Activated naive CD4-positive, alpha-beta T cell treated with anti-CD3 and anti-CD28 coated beads, Interleukin-2, amount 50 U/mL, for 24 hours (primary cell): ENCODE measurements at regions not wholly inside any gene's neighbourhood (a gene's known extent, or its start where the extent isn't known, plus 50 kb on each side); places are given as distances from the start of the nearest gene placed in this dataset.

Source experiments
- H3K27ac Mint-ChIP-seq: one replicate; pipeline ENCODE4 v1.8.0; 2021; ENCODE audit warnings: mild to moderate bottlenecking, mixed read lengths
- H3K27me3 Mint-ChIP-seq: one replicate; pipeline ENCODE4 v1.8.0; 2021; ENCODE audit warnings: mixed read lengths
- H3K36me3 Mint-ChIP-seq: one replicate; pipeline ENCODE4 v1.8.0; 2021; ENCODE audit warnings: mixed read lengths
- H3K4me1 Mint-ChIP-seq: one replicate; pipeline ENCODE4 v1.8.0; 2021; ENCODE audit warnings: mixed read lengths
- H3K4me3 Mint-ChIP-seq: one replicate; pipeline ENCODE4 v1.8.0; 2021; ENCODE audit warnings: mild to moderate bottlenecking, mixed read lengths
- H3K9me3 Mint-ChIP-seq: one replicate; pipeline ENCODE4 v1.8.0; 2021; ENCODE audit warnings: mixed read lengths

DNA sequence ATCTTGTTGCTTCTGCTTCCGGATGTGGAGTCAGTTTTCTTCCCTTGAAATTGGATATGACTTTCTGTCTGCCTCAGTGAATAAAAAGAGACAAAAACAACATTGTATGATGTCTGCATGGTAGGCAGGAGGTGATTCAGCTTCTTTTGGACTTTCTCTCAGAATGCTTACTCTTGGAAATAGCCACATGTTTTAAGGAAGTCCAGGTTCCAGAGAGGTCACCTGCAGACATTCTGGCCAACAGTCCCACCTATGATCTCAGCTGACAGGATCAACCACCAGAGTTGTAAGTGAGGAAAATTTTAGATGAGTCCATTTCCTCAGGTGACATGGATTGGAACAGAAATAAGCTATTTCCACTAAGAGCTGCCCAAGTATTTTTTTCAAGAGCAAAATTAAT is 508.7 kb upstream of the FAM98A start:
- Mint-ChIP-seq H3K27ac (no peak overlapping the region), H3K36me3 (no peaks in the 10 kb centered on the region), H3K9me3 (no peaks in the 10 kb centered on the region), H3K4me1 (no peaks in the 10 kb centered on the region), H3K27me3 (peaks cover 1% of the 10 kb centered on the region), H3K4me3 (no peak overlapping the region)

DNA sequence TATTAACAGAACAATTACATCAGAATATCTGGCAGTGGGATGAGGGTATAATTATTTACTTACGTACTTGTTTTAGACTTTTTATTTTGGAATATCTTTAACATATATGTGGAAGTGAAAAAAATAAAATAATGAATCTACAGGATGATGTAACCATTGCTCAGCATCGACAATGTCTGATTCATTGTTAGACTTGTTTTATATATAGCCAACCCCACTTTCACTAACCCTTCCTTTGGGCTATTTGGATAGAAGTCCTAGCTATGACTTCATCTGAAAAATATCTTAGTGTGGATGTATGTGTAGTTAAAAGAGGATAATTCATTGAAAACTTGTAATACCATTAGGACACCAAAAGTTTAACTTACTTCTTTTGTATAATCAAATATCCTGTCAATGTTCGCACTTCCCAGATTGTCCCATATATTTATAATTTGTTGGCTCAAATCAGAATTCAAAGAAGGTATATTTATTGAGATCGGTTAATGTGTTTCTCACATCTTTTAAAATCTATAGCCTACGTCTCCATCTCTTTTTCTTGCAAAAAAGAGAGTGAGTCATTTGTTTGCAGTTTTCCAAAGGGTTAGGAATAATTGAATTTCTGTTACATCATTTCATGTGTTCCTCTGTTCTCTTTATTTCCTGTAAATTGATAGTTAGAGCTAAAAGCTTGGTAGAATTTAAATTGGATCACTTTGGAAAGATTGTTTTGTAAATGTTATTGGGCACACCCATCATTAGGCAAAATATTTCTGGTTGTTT is 506.1 kb upstream of the FAM98A start:
- no peak overlapping the region for H3K27ac Mint-ChIP-seq
- peaks cover 1% of the 10 kb centered on the region for H3K27me3 Mint-ChIP-seq

DNA sequence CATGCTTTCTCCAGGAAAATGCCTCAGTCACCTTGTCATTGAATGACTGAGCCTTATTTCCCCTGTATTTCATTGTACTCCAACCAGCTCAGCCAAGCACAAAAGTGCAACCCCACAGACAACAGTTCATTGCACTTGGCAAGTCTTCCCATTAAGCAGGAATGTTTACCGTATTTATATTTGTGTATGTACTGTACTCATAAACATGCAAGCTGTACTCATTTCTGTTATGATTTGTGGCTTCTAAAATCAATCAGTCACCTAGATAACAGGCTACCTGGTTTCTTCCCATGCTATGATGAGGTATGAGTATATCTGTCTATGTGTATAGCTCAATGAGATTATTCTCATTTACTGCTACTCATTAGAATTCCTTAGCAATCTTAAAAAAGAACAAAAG is 505.5 kb upstream of the FAM98A start:
- H3K4me3 Mint-ChIP-seq: no peak overlapping the region
- H3K9me3 Mint-ChIP-seq: no peaks in the 10 kb centered on the region
- no peaks in the 10 kb centered on the region for H3K4me1 Mint-ChIP-seq
- H3K27me3 Mint-ChIP-seq: peaks cover 1% of the 10 kb centered on the region
- H3K36me3 Mint-ChIP-seq: no peaks in the 10 kb centered on the region
- no peak overlapping the region for H3K27ac Mint-ChIP-seq

More for the DNA sequence above, 506.1 kb upstream of the FAM98A start:
- no peaks in the 10 kb centered on the region for H3K36me3 Mint-ChIP-seq
- no peaks in the 10 kb centered on the region for H3K4me1 Mint-ChIP-seq
- no peak overlapping the region for H3K4me3 Mint-ChIP-seq
- H3K9me3 Mint-ChIP-seq: no peaks in the 10 kb centered on the region

DNA sequence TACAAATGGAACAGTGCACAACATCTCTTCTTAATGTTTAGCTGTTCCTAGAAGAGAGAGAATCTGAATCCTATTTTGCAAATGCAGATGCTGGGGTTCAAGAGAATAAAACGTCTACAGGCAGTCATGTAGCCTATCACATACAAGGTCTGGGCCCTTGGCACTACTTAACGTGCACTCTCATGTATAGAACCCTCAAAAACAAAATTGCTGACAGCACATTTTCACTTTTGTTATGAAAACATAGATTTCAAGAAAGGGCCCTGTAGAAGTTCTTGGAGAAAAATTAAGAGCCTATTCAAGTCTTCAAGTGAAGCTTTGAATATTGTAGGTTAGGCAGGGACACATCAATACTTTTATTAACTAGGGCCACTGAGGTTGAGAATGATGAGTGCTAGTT is 504.3 kb upstream of the FAM98A start:
- H3K4me3 Mint-ChIP-seq: no peak overlapping the region
- no peaks in the 10 kb centered on the region for H3K4me1 Mint-ChIP-seq
- H3K9me3 Mint-ChIP-seq: no peaks in the 10 kb centered on the region
- H3K27ac Mint-ChIP-seq: no peak overlapping the region
- peaks cover 1% of the 10 kb centered on the region for H3K27me3 Mint-ChIP-seq
- H3K36me3 Mint-ChIP-seq: no peaks in the 10 kb centered on the region

DNA sequence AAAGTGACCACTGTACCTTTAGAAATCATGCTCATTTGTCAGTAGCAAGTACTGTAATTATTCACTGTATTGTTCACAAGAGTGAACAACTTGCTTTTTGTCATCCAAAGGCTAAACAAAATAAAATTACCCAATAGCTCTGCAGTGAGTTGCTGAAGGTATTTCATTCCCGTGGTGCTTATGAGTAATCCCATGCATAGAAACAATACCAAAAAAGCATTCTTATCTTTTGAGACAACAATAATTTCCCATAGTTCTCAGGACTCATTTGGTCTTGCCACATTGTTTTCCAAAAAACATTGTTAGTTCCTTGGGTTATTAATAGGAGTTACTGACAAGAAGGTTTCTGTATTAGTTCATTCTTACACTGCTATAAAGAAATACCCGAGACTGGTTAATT is 503.2 kb upstream of the FAM98A start:
- H3K36me3 Mint-ChIP-seq: no peaks in the 10 kb centered on the region
- H3K9me3 Mint-ChIP-seq: no peaks in the 10 kb centered on the region
- H3K27me3 Mint-ChIP-seq: peaks cover 1% of the 10 kb centered on the region
- no peaks in the 10 kb centered on the region for H3K4me1 Mint-ChIP-seq
- H3K4me3 Mint-ChIP-seq: no peak overlapping the region
- no peak overlapping the region for H3K27ac Mint-ChIP-seq

DNA sequence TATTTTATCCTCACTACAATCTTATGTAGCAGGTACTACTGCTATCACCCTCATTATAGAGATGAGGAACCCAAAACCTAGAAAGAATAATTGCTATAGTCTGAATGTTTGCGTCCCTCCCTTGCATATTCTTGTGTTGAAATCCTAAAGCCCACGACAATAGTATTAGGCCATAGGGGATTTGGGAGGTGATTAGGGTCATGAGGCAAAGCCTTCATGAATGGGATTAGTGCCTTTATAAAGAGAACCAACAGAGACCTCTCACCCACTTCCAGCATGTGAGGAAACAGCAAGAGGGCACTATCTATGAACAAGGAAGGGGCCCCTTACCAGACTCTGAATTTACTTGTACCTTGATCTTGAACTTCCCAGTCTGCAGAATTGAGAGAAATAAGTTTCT is 500.3 kb upstream of the FAM98A start:
- H3K4me3 Mint-ChIP-seq: no peak overlapping the region
- H3K9me3 Mint-ChIP-seq: no peaks in the 10 kb centered on the region
- no peaks in the 10 kb centered on the region for H3K36me3 Mint-ChIP-seq
- peaks cover 4% of the 10 kb centered on the region for H3K27me3 Mint-ChIP-seq
- no peak overlapping the region for H3K27ac Mint-ChIP-seq
- no peaks in the 10 kb centered on the region for H3K4me1 Mint-ChIP-seq

DNA sequence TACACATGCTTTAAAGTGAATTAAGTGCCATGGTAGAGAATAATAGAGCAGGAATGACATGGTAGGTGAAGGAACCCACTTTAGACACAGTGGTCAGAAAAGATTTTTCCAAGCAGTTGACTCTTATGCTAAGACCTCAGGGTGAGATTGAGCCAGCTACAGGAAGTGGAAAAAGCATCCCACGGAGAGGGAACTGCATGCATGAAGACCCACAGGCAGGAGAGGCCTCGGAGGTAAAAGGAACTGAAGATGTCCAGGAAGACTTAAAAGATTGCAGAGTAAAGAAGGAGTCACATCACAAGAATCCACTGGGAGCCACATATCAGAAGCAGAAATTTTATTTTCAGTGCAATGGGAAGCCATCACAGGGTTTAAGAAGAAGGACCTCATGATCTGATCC is 499.2 kb upstream of the FAM98A start:
- H3K36me3 Mint-ChIP-seq: no peaks in the 10 kb centered on the region
- H3K9me3 Mint-ChIP-seq: no peaks in the 10 kb centered on the region
- H3K27ac Mint-ChIP-seq: no peak overlapping the region
- peaks cover 3% of the 10 kb centered on the region for H3K27me3 Mint-ChIP-seq
- H3K4me1 Mint-ChIP-seq: no peaks in the 10 kb centered on the region
- no peak overlapping the region for H3K4me3 Mint-ChIP-seq

DNA sequence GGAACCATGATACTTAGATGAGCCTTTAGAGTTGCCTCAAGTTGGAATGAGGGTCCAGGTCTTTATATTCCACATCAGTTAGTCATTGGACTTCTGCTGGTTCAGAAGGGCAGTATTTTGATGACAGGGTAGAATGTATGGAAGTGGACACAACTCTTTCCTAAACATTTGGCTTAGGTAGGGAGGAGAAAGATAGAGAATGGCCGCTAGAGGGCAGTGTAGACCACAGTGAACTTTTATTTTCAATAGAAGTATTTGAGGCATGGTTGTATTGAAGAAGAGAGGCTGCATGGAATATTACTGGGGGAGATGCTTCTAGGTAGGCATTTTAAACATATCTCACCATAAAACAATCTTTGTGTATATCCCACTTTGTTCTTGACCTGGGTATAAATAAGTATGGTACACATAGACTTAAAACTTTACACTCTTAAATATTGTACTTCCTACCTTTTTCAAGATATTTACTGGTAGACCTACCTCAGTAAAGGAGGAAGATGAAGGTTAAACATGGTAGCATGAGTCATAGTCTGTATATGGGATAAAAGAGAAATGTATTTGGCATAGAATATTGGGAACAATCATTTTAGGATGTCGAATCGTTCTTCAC is 497.6 kb upstream of the FAM98A start:
- H3K27ac Mint-ChIP-seq: no peak overlapping the region
- H3K4me3 Mint-ChIP-seq: no peak overlapping the region
- H3K4me1 Mint-ChIP-seq: no peaks in the 10 kb centered on the region
- H3K36me3 Mint-ChIP-seq: no peaks in the 10 kb centered on the region
- no peaks in the 10 kb centered on the region for H3K9me3 Mint-ChIP-seq
- H3K27me3 Mint-ChIP-seq: peaks cover 3% of the 10 kb centered on the region

DNA sequence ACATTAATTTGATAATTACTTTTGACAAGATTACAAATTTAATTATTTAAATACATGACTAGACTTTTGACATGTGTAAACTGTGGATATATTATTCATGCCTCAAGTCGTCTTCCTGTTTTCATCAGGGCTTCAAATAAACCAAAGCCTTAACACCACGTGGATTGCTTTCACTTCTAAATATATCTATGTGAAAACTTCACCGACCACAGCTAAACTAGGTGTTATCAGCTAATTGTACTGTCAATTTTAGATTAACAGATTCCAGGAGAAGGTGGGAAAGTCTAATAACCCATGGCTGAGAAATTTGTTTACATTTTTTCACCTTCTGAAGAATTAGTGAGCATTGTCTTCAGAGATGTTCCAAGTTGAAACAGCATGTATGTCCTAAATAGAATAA is 494.7 kb upstream of the FAM98A start:
- no peak overlapping the region for H3K27ac Mint-ChIP-seq
- no peaks in the 10 kb centered on the region for H3K9me3 Mint-ChIP-seq
- H3K27me3 Mint-ChIP-seq: peaks cover 5% of the 10 kb centered on the region
- no peaks in the 10 kb centered on the region for H3K36me3 Mint-ChIP-seq
- no peak overlapping the region for H3K4me3 Mint-ChIP-seq
- H3K4me1 Mint-ChIP-seq: no peaks in the 10 kb centered on the region

DNA sequence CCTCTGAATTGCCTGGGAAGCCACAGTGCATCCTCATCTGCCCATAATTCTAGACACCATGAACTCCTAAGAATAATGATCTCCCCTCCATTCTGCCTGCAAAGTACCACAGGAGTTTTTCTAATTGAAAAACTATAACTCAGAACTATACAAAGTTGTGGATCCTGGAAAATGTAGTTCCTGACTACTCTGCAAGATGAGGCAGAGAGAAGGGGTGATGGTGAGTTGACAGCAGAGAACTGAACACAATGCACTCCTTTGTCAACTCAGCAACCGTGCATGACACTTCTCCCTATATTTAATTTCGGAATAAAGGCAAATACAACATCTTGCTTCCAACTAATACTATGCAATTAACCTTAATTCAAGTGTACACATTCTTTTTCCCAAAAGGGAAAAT is 471.1 kb upstream of the FAM98A start:
- no peak overlapping the region for H3K27ac Mint-ChIP-seq
- H3K9me3 Mint-ChIP-seq: no peaks in the 10 kb centered on the region
- no peak overlapping the region for H3K4me3 Mint-ChIP-seq
- no peaks in the 10 kb centered on the region for H3K36me3 Mint-ChIP-seq
- H3K27me3 Mint-ChIP-seq: no peaks in the 10 kb centered on the region
- H3K4me1 Mint-ChIP-seq: no peaks in the 10 kb centered on the region

DNA sequence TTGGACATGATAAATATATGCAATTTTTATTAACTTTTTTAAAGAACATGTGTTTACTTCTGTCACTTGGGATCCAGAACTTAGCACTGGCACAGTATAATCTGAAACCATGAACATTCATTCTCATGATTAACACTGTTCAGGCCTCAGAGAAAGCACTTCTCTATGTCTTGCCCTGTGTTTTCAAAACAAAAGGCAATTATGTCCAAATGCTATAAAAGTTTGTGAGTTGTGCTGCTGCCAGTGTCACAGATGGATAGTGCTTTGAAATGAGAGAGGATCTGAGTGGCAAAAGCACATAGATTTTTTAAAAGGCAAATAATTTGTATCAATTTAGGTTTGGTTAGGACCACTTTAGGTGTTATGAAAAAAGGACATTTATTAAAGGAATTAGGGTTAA is 470.5 kb upstream of the FAM98A start:
- Mint-ChIP-seq H3K27me3 (no peaks in the 10 kb centered on the region), H3K36me3 (no peaks in the 10 kb centered on the region), H3K27ac (no peak overlapping the region), H3K4me1 (no peaks in the 10 kb centered on the region), H3K9me3 (no peaks in the 10 kb centered on the region), H3K4me3 (no peak overlapping the region)

DNA sequence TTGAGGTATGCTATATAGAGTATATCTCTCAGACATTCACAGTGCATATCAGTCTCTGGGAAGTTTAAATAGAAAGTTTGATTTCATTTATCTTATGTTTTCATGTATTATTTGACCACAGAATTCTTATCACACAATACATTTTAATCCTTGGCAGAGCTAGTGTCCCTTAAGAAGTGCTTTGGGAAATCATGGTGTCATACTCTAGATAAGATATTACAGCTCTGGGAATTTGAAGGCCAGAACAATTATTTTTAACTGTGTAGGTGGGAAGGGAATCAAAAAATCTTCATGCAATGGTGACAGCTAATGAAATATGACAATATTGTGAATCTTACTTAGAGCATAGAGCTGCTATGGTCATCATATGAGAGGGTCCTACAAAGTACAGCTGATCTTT is 451.3 kb upstream of the FAM98A start:
- Mint-ChIP-seq H3K27me3 (no peaks in the 10 kb centered on the region), H3K9me3 (no peaks in the 10 kb centered on the region), H3K4me3 (no peak overlapping the region)

DNA sequence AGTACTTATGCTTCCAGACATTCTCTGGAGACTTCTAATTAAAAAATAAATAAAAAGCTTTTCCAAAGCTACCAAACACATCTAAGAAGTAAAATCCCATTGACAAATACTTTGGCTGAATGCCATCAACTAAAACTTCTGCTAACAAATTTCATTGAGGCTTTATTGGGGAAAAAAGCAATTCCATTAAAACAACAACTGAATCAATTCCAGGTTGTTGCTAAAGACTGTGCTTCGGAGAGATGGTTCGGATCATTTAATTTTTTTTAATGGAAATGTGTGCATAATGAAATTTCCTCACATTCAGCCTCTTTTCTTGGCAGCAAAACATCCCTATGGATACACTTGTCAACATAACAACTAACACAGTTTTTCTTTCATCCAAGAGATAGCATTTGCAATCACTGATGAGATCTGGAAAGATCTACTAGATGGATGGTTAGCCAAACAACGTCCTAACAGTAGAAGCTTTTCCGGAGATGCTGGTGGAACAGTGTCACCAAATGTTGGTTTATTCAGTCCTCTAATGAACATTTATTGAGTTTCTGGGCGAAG is 446.1 kb upstream of the FAM98A start:
- no peaks in the 10 kb centered on the region for H3K9me3 Mint-ChIP-seq
- no peak overlapping the region for H3K4me3 Mint-ChIP-seq
- H3K27me3 Mint-ChIP-seq: no peaks in the 10 kb centered on the region
- no peaks in the 10 kb centered on the region for H3K4me1 Mint-ChIP-seq
- H3K36me3 Mint-ChIP-seq: no peaks in the 10 kb centered on the region
- no peak overlapping the region for H3K27ac Mint-ChIP-seq

More for the DNA sequence above, 451.3 kb upstream of the FAM98A start:
- Mint-ChIP-seq H3K27ac (no peak overlapping the region), H3K4me1 (no peaks in the 10 kb centered on the region), H3K36me3 (no peaks in the 10 kb centered on the region)

DNA sequence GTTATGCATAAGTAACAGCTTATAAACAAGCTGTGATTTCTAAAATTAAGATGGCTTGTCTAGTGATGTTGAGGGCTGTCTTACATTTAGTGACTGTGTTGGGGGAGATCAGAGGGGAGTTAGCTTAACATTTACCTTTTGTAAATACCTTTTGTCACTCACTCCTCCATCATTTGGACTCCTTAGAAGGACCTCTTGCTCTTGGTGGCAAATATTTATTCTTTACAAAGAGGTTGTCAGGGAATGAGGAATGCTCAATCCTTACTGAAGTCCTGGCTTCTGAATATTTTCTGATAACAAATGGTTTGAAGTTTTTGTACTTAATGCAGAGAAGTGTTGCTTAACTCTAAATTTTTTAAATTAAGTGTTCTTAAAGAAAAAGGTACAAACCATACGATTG is 438.8 kb upstream of the FAM98A start:
- H3K27ac Mint-ChIP-seq: no peak overlapping the region
- no peak overlapping the region for H3K4me3 Mint-ChIP-seq
- no peaks in the 10 kb centered on the region for H3K36me3 Mint-ChIP-seq
- no peaks in the 10 kb centered on the region for H3K4me1 Mint-ChIP-seq
- no peaks in the 10 kb centered on the region for H3K9me3 Mint-ChIP-seq
- H3K27me3 Mint-ChIP-seq: no peaks in the 10 kb centered on the region

DNA sequence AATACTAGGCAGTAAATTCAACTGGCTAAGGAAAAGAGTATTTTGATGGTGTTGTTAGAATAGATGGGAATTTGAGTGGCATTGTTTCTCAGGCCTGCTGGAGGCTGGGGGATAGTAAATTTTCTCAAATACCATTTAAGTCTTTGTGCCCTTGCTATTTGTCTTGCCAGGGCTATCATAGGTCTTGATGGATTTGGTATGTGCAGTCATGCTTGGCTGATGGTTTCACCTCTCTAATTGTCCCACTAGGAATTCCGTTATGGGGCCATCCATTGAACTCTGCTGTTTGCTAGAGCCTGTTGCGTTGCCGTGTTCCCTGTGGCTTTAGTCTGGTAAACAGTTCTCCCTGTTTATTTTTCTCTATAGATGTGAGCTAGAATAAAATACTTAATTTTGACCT is 438.1 kb upstream of the FAM98A start:
- no peaks in the 10 kb centered on the region for H3K4me1 Mint-ChIP-seq
- H3K27me3 Mint-ChIP-seq: no peaks in the 10 kb centered on the region
- H3K36me3 Mint-ChIP-seq: no peaks in the 10 kb centered on the region
- no peak overlapping the region for H3K4me3 Mint-ChIP-seq
- no peak overlapping the region for H3K27ac Mint-ChIP-seq
- no peaks in the 10 kb centered on the region for H3K9me3 Mint-ChIP-seq

DNA sequence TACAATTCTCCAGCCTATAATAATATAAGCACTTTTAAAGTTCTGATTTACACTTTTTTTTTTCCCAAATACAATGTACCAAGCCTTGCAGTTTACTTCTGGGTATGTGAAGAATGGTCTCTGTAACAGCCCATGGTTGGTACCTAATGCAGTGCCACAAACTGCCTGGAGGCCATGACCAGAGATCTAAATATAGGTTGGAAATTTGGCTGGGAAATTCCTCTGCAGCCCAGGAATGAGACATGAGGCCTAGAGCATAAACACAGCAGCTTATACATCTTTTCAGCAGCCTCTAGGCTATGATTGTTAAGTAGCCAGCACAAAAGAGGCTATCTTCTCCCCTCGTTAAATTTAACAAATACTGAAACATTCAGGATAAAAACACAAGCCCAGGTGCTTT is 432.0 kb upstream of the FAM98A start:
- Mint-ChIP-seq H3K4me1 (no peaks in the 10 kb centered on the region), H3K9me3 (no peaks in the 10 kb centered on the region), H3K36me3 (no peaks in the 10 kb centered on the region), H3K27ac (no peak overlapping the region), H3K4me3 (no peak overlapping the region), H3K27me3 (no peaks in the 10 kb centered on the region)
